ENCODE measurements at regions not wholly inside any gene's neighbourhood (a gene's known extent, or its start where the extent isn't known, plus 50 kb on each side); places are given as distances from the start of the nearest gene placed in this dataset.

- Mint-ChIP-seq H3K27ac (no peak overlapping the region), H3K27me3 (ENCODE audit: low read depth) (no peaks in the 10 kb centered on the region), H3K9me3 (no peaks in the 10 kb centered on the region), H3K4me1 (ENCODE audit: low read depth) (no peaks in the 10 kb centered on the region), H3K4me3 (no peak overlapping the region), H3K36me3 (ENCODE audit: low read depth) (no peaks in the 10 kb centered on the region)
Measured at GRCh38 chr3:177932750-177933660, 603.2 kb upstream of the KCNMB2 start.

GRCh38 chr3:177934001-177934891 lies 602.0 kb upstream of the KCNMB2 start:
- no peaks in the 10 kb centered on the region for H3K36me3 Mint-ChIP-seq (ENCODE audit: low read depth)
- H3K4me3 Mint-ChIP-seq: no peak overlapping the region
- no peak overlapping the region for H3K27ac Mint-ChIP-seq
- H3K9me3 Mint-ChIP-seq: no peaks in the 10 kb centered on the region
- no peaks in the 10 kb centered on the region for H3K4me1 Mint-ChIP-seq (ENCODE audit: low read depth)
- H3K27me3 Mint-ChIP-seq (ENCODE audit: low read depth): no peaks in the 10 kb centered on the region

- Mint-ChIP-seq H3K4me1 (ENCODE audit: low read depth) (no peaks in the 10 kb centered on the region), H3K36me3 (ENCODE audit: low read depth) (no peaks in the 10 kb centered on the region), H3K27ac (no peak overlapping the region), H3K27me3 (ENCODE audit: low read depth) (no peaks in the 10 kb centered on the region), H3K4me3 (no peak overlapping the region), H3K9me3 (no peaks in the 10 kb centered on the region)
Measured at GRCh38 chr3:177935047-177935446, 601.2 kb upstream of the KCNMB2 start.

GRCh38 chr3:177936721-177937120 lies 599.5 kb upstream of the KCNMB2 start:
- H3K4me1 Mint-ChIP-seq (ENCODE audit: low read depth): no peaks in the 10 kb centered on the region
- H3K9me3 Mint-ChIP-seq: no peaks in the 10 kb centered on the region
- no peak overlapping the region for H3K4me3 Mint-ChIP-seq
- no peak overlapping the region for H3K27ac Mint-ChIP-seq
- H3K36me3 Mint-ChIP-seq (ENCODE audit: low read depth): no peaks in the 10 kb centered on the region
- no peaks in the 10 kb centered on the region for H3K27me3 Mint-ChIP-seq (ENCODE audit: low read depth)

- Mint-ChIP-seq H3K4me3 (no peak overlapping the region), H3K27ac (no peak overlapping the region), H3K4me1 (ENCODE audit: low read depth) (peaks cover 13% of the 10 kb centered on the region), H3K27me3 (ENCODE audit: low read depth) (no peaks in the 10 kb centered on the region), H3K9me3 (peaks cover 5% of the 10 kb centered on the region), H3K36me3 (ENCODE audit: low read depth) (peaks cover 5% of the 10 kb centered on the region)
Measured at GRCh38 chr3:177942911-177943310, 593.3 kb upstream of the KCNMB2 start.

- H3K27me3 Mint-ChIP-seq (ENCODE audit: low read depth): no peaks in the 10 kb centered on the region
- peaks cover 5% of the 10 kb centered on the region for H3K36me3 Mint-ChIP-seq (ENCODE audit: low read depth)
- peaks cover 5% of the 10 kb centered on the region for H3K9me3 Mint-ChIP-seq
- peak overlapping the region; percentile 0 for H3K4me3 Mint-ChIP-seq
- peak overlapping the region; percentile 60 for H3K27ac Mint-ChIP-seq
- peaks cover 13% of the 10 kb centered on the region for H3K4me1 Mint-ChIP-seq (ENCODE audit: low read depth)
Measured at GRCh38 chr3:177944228-177944661, 592.0 kb upstream of the KCNMB2 start.

GRCh38 chr3:177946048-177946447 lies 590.2 kb upstream of the KCNMB2 start:
- Mint-ChIP-seq H3K4me1 (ENCODE audit: low read depth) (peaks cover 13% of the 10 kb centered on the region), H3K9me3 (peaks cover 5% of the 10 kb centered on the region), H3K27ac (no peak overlapping the region), H3K27me3 (ENCODE audit: low read depth) (no peaks in the 10 kb centered on the region), H3K4me3 (no peak overlapping the region), H3K36me3 (ENCODE audit: low read depth) (peaks cover 5% of the 10 kb centered on the region)

GRCh38 chr3:177946497-177946896 lies 589.7 kb upstream of the KCNMB2 start:
- H3K9me3 Mint-ChIP-seq: peaks cover 5% of the 10 kb centered on the region
- H3K27me3 Mint-ChIP-seq (ENCODE audit: low read depth): no peaks in the 10 kb centered on the region
- H3K4me1 Mint-ChIP-seq (ENCODE audit: low read depth): peaks cover 13% of the 10 kb centered on the region
- H3K4me3 Mint-ChIP-seq: no peak overlapping the region
- no peak overlapping the region for H3K27ac Mint-ChIP-seq
- peaks cover 5% of the 10 kb centered on the region for H3K36me3 Mint-ChIP-seq (ENCODE audit: low read depth)

- H3K9me3 Mint-ChIP-seq: peaks cover 5% of the 10 kb centered on the region
- no peaks in the 10 kb centered on the region for H3K27me3 Mint-ChIP-seq (ENCODE audit: low read depth)
- H3K36me3 Mint-ChIP-seq (ENCODE audit: low read depth): peaks cover 5% of the 10 kb centered on the region
- no peak overlapping the region for H3K27ac Mint-ChIP-seq
- peaks cover 13% of the 10 kb centered on the region for H3K4me1 Mint-ChIP-seq (ENCODE audit: low read depth)
- H3K4me3 Mint-ChIP-seq: no peak overlapping the region
Measured at GRCh38 chr3:177946936-177947335, 589.3 kb upstream of the KCNMB2 start.

GRCh38 chr3:177947901-177948300 lies 588.3 kb upstream of the KCNMB2 start:
- Mint-ChIP-seq H3K36me3 (ENCODE audit: low read depth) (peaks cover 5% of the 10 kb centered on the region), H3K9me3 (peaks cover 5% of the 10 kb centered on the region), H3K4me1 (ENCODE audit: low read depth) (peaks cover 13% of the 10 kb centered on the region), H3K27me3 (ENCODE audit: low read depth) (no peaks in the 10 kb centered on the region), H3K27ac (no peak overlapping the region), H3K4me3 (no peak overlapping the region)

GRCh38 chr3:177948716-177949425 lies 587.4 kb upstream of the KCNMB2 start:
- Mint-ChIP-seq H3K27ac (no peak overlapping the region), H3K27me3 (ENCODE audit: low read depth) (no peaks in the 10 kb centered on the region), H3K9me3 (peaks cover 4% of the 10 kb centered on the region), H3K36me3 (ENCODE audit: low read depth) (peaks cover 4% of the 10 kb centered on the region), H3K4me1 (ENCODE audit: low read depth) (peaks cover 12% of the 10 kb centered on the region), H3K4me3 (no peak overlapping the region)

GRCh38 chr3:177959188-177959587 lies 577.0 kb upstream of the KCNMB2 start:
- Mint-ChIP-seq H3K27me3 (ENCODE audit: low read depth) (no peaks in the 10 kb centered on the region), H3K4me1 (ENCODE audit: low read depth) (no peaks in the 10 kb centered on the region), H3K27ac (no peak overlapping the region), H3K4me3 (no peak overlapping the region), H3K36me3 (ENCODE audit: low read depth) (no peaks in the 10 kb centered on the region), H3K9me3 (no peaks in the 10 kb centered on the region)

GRCh38 chr3:177960014-177960413 lies 576.2 kb upstream of the KCNMB2 start:
- Mint-ChIP-seq H3K4me3 (no peak overlapping the region), H3K9me3 (peaks cover 3% of the 10 kb centered on the region), H3K36me3 (ENCODE audit: low read depth) (no peaks in the 10 kb centered on the region), H3K27ac (no peak overlapping the region), H3K4me1 (ENCODE audit: low read depth) (no peaks in the 10 kb centered on the region), H3K27me3 (ENCODE audit: low read depth) (no peaks in the 10 kb centered on the region)

GRCh38 chr3:177960722-177961121 lies 575.5 kb upstream of the KCNMB2 start:
- Mint-ChIP-seq H3K27ac (no peak overlapping the region), H3K9me3 (peaks cover 3% of the 10 kb centered on the region), H3K36me3 (ENCODE audit: low read depth) (no peaks in the 10 kb centered on the region), H3K27me3 (ENCODE audit: low read depth) (no peaks in the 10 kb centered on the region), H3K4me3 (no peak overlapping the region), H3K4me1 (ENCODE audit: low read depth) (no peaks in the 10 kb centered on the region)
